ENCODE measurements at regions not wholly inside any gene's neighbourhood (a gene's known extent, or its start where the extent isn't known, plus 50 kb on each side); places are given as distances from the start of the nearest gene placed in this dataset.

DNA sequence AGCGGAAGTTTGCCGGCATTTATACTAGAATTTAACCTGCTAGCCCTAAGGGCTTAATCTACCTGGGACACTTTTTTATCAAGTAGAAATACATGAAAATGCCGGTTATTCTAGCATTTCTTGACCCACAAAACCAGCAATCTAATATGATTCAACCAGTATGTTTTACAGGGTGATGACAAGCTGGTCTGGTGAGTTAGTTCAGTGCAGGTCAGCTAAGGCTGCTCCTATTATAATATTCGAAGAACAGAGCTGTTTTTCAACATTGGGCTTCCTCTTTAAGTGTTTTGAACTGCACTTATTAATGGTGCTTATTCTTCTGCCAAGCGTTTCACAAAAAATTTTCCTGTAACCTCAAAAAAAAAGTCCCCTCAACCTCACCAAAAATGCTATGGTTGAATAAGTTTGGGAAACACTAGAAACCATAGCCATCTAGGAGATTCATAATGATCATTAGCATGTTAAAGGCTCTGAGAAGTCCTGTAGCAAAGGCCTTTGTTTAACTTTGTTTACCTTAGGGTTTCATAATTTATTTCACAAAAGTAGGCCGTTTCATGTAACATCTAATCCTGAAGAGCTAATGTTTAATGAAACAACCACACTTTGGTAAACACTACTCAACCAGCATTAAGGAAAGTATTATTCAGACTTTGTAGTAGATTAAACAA is 526.6 kb downstream of the KLF12 start:
- Histone ChIP-seq H3K4me1 (no peaks in the 10 kb centered on the region), H3K4me3 (no peak overlapping the region), H3K36me3 (no peaks in the 10 kb centered on the region), H3K9me3 (peaks cover 0 to 8% of the 10 kb centered on the region in 2 donors), H3K27ac (no peak overlapping the region), H3K27me3 (no peaks in the 10 kb centered on the region)
- TF ChIP-seq, protein P1, sequence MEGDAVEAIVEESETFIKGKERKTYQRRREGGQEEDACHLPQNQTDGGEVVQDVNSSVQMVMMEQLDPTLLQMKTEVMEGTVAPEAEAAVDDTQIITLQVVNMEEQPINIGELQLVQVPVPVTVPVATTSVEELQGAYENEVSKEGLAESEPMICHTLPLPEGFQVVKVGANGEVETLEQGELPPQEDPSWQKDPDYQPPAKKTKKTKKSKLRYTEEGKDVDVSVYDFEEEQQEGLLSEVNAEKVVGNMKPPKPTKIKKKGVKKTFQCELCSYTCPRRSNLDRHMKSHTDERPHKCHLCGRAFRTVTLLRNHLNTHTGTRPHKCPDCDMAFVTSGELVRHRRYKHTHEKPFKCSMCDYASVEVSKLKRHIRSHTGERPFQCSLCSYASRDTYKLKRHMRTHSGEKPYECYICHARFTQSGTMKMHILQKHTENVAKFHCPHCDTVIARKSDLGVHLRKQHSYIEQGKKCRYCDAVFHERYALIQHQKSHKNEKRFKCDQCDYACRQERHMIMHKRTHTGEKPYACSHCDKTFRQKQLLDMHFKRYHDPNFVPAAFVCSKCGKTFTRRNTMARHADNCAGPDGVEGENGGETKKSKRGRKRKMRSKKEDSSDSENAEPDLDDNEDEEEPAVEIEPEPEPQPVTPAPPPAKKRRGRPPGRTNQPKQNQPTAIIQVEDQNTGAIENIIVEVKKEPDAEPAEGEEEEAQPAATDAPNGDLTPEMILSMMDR (IDR thresholded peaks at IDR 0.05), result no peak
- DNase-seq (ENCODE audit: low spot score), result no peak

DNA sequence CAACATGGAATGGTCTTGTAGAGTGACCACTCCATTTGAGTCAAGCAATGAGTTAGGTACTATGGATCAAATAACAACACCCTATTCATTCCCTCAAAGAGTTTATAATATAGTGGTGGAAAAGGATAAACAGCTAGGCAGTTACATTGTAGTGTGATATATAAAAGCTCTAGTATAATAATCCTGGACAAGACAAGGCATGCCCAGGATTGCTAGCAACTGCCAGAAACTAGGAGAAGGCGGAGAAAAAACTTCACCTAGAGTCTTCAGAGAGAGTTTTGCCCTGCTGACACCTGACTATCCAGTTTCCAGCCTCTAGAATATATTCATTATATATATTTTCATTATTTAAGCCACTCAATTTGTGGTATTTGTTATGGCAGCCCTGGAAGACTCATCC is 530.6 kb downstream of the KLF12 start:
- no peaks in the 10 kb centered on the region for H3K4me1 ChIP-seq
- H3K9me3 ChIP-seq, result peaks cover 0 to 8% of the 10 kb centered on the region in 2 donors
- no peaks in the 10 kb centered on the region for H3K36me3 ChIP-seq
- TF ChIP-seq, protein P1 (IDR thresholded peaks at IDR 0.05), result no peak
- H3K27ac ChIP-seq, result no peak overlapping the region
- H3K4me3 ChIP-seq, result no peak overlapping the region
- no peaks in the 10 kb centered on the region for H3K27me3 ChIP-seq
- no peak for DNase-seq (ENCODE audit: low spot score)

- peaks cover 0 to 8% of the 10 kb centered on the region in 2 donors for H3K9me3 ChIP-seq
- no peaks in the 10 kb centered on the region for H3K27me3 ChIP-seq
- no peak for DNase-seq (ENCODE audit: low spot score)
- no peaks in the 10 kb centered on the region for H3K36me3 ChIP-seq
- H3K4me3 ChIP-seq, result no peak overlapping the region
- H3K4me1 ChIP-seq, result no peaks in the 10 kb centered on the region
- TF ChIP-seq, protein P1 (IDR thresholded peaks at IDR 0.05), result no peak
- no peak overlapping the region for H3K27ac ChIP-seq
Observed at GRCh38 chr13:73602295-73602694, 531.9 kb downstream of the KLF12 start.

DNA sequence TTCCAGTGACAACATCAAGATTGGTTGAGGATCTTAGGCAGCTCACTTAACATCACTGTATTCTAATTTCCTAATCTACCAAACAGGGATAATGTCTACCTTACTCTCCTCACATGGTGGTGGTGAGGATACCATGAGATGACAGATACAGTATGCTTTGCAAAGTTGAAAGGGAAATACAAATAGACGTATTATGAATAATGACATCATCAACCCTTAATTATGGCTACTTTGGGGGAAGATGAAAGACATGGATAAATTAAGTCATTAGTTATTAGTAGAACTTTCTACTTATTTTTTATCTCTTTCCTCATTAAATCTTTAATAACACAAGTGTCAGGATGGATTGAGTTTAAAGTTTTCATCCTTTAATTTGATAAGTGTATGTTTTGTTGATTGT is 532.5 kb downstream of the KLF12 start:
- DNase-seq (ENCODE audit: low spot score), result no peak

GRCh38 chr13:73599232-73600128 is 534.7 kb downstream of the KLF12 start:
- no peak for DNase-seq (ENCODE audit: low spot score)
- Histone ChIP-seq H3K27ac (no peak overlapping the region), H3K4me3 (no peak overlapping the region), H3K4me1 (no peaks in the 10 kb centered on the region), H3K36me3 (no peaks in the 10 kb centered on the region), H3K27me3 (no peaks in the 10 kb centered on the region), H3K9me3 (peaks cover 0 to 8% of the 10 kb centered on the region in 2 donors)
- TF ChIP-seq, protein P1 (IDR thresholded peaks at IDR 0.05), result no peak

More for the DNA sequence above, 532.5 kb downstream of the KLF12 start:
- Histone ChIP-seq H3K9me3 (peaks cover 0 to 8% of the 10 kb centered on the region in 2 donors), H3K4me1 (no peaks in the 10 kb centered on the region), H3K36me3 (no peaks in the 10 kb centered on the region), H3K27me3 (no peaks in the 10 kb centered on the region), H3K27ac (no peak overlapping the region), H3K4me3 (no peak overlapping the region)
- TF ChIP-seq, protein P1 (IDR thresholded peaks at IDR 0.05), result no peak

All from right atrium auricular region (tissue), 2 donors.